ENCODE measurements at regions not wholly inside any gene's neighbourhood (a gene's known extent, or its start where the extent isn't known, plus 50 kb on each side); places are given as distances from the start of the nearest gene placed in this dataset.

DNA sequence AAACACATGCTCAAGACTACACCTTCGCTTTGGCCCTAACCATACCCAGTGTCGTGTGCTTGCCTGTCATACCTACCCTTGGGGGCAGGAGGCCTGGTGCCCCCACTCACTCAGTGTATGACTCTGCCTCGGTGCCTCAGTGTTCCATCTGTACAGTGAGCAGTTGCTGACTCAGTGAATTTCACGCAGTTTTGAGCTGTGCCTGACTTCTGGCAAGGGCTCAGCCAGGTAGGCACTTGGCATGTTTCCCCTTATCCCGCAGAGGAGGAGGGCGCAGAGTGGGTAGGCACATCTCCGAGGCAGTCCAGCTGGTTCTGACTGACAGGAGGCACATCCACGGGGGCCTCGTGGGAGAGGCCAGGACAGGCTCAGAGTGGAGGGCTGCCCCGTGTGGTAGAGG, 148.9 kb upstream of the CIBAR2 start:
- DNase-seq, result no peak

DNA sequence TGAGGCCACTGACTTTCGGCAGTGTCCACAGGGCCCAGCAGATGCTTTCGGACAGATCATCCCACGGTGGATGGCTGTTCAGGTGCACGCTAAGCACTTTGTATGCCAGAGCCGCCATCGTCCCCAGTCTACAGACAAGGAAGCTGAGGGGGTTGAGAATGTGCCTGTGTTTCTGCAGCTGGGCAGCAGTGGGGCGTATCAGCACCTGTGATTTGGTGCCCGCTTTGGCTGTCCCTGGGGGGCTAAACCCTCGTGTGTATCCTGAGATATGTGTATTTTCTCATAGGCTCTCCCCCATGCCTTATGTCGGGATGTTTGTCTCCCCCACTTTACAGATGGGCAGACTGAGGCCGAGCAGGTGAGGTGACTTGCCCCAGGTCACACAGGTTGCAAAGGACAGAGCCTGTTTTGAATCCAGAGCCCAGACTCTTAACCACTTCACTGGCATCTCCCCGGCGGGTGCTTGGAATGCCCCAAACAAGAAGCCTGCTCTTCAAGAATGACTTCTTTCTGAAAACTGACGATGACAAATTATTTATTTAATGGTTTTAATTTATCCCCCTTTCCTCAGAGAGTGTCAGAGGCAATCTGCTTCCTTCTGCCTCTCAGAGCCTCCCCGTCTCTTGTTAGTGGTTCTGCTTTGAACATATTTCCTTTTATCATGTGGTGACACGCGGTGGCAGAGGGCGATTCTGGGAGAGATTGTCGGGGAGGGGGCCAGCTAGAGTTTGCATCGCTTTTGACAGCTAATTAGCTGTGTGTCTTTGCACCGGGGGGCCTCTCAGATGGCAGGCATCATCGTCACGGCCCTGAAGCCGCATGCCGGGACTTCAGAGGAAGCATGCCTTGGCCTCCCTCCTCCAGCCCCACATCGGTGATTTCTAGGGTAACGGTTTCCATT, 149.6 kb upstream of the CIBAR2 start:
- DNase-seq, result no peak

DNA sequence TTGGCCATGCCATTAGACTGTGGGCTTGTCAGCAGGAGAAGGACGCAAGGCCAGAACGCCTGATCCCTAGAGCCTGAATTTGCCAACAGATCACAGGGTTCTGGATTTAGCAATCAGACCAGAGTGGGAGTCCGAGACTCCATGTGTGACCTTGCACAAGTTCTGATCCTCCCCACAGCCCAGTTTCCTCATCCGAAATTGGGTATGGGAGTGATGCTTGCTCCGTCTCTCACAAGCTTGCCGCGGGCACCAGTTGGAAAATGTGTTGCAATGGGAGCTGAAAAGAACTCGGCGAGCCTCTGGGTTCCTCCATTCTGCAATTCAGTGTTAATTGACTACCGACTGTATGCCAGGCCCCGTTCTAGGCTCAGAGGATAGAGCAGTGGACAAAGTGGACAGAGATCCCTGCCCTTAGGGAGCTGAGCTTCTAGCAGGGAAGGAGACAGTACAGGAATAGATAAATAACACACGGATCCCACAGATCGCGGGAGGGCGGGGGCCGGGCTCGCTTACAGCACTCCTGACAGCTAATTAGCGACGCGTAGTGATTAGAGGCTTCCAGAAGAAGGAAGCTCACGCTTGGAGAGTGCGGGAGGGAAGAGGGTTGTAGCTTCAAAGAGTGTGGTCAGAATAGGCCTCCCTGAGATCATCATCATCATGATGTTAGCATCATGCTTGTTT, 150.4 kb upstream of the CIBAR2 start:
- no peak for DNase-seq

DNA sequence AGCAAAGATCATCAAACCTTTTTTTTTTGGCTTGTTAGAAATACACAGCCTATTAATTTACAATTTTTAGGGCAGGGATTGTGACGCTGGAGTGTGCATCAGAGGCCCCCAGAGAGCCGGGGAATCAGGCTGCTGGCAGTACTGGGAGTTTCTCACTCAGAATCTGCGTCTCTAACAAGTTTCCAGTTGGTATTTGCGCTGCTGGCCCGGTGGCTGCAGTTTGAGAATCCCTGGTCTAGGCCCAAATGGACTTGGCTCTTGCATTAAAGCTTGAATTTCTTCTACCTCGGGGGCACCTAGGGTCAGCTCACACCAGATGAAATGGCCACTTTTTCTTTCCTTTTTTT, 150.9 kb upstream of the CIBAR2 start:
- no peak for DNase-seq

DNA sequence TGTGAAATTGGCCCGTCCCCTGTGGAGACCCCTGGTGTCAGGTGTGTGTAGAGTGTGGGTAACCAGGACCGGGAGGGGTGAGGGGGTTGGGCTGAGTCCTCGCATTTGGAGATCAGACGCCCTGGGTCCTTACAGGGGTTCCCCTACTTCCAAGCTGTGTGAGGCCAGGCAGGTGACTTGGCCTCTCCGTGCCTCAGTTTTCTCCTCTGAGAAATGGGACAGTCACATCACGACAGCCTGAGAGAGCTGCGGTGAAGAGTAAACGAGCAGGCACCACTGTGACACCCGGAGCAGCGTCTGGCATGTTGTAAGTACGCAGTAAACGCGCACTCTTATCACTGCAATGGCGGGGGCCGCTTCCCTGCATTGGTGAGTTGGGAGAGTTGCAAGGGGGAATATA, 152.5 kb upstream of the CIBAR2 start:
- no peak for DNase-seq

DNA sequence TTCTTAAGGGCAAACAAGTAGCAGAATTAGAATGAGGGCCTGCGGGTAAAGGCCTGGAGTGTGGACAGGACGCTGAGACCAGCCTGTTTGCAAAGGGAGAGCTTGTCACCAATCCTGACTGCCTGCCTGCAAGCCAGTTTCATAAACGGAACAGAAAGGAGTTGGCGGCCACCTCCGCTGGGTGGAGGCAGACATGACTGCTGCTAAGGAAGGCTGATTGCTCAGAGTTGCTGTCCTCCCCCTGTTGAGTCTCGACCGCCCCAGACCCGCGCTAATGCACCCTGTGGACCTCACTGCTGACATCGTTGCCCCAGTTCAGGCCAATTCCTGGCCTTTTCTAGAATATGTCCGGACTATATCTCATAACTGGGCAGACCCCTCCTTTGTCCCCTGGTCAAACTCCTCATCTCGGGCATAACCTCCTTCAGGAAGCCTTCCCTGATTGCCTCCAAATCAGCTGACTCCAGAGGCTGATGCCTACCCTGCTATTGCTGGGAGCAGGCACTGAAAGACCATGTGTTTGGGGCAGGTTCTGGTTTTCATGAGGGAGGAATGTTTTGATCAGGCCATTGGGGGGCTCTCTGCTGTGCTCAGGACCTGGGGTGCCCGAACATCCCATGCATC, 153.0 kb upstream of the CIBAR2 start:
- no peak for DNase-seq

DNA sequence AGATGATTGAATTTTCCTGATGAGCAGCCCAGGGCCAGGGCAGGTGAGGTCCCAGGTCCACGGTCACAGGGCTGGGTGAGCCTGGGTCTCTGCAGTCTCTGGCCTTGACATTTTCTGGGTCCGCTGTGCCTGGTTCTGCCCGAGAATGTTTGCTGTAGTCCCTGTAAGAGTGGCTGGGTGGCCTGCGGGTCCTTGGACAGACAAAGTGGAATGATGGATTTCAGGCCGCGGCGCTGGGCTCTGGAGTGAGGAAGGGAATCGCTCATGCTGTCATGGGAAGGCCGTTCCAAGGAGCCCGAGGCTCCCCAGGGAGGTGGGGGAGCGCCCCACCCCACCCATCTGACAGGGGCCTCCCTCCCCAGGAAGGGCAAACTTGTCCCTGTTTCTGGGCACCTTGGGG, 153.5 kb upstream of the CIBAR2 start:
- DNase-seq, result no peak

DNA sequence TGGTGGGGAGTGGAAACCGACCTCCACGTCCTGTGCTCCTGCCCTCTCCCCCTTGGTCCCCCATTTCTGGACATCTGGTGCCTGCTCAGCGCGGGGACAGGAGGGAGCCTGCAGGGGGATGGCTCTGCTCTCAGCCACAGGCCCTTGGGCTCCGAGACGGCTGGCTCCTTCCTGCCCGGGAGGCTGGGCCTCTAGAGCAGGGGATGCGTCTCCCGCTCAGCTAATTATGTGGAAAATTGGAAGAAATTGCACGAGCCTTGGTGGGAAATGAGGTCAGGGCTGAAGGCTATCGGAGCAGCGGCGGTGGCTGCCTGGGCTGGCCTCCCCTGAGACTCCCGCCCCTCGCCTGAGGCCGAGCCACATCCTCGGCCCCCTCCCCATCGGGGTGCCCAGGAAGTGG, 154.6 kb upstream of the CIBAR2 start:
- no peak for DNase-seq

DNA sequence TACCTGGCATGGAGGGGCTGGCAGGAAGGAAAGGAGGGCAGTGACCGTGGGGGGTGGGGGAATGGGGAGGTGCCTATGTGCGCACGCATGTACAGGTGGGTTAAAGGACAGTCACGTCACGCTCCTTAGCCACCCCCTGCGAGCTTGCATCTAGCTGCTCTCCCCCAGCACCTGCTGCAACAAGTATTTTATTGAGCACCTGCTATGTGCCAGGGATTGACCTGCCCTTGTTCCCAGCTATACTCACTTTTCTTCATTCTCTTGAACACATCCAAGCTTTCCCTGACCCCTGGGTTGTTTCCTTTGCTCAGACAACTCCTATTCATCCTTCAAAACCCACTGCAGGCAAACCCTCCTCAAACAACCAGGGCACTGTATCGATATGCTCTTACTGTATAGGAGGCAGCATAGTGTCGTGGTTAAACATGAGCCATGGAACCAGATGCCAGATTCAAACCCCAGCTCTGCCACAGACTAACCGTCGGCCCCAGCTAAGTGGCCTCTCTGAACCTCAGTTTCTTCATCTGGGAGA, 155.2 kb upstream of the CIBAR2 start:
- DNase-seq, result no peak

DNA sequence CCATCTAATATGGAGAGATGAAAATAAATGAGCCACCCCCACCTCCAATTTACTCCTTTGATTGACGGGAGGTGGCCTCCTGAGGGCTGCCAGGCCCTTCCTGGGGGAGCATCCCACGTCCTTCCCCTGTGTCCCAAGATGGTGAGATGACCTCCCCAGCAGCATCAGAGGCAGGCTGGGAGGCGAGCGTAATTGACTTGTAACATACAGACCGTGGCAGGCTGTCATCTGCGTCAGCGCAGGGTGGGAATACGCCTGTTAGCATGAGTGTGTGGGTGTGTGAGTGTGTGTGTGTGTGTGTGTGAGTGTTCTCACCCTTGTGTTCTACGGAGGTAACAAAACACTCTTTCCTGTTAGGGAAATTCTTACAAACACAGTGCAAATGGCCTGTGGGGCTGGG, 156.9 kb upstream of the CIBAR2 start:
- no peak for DNase-seq

DNA sequence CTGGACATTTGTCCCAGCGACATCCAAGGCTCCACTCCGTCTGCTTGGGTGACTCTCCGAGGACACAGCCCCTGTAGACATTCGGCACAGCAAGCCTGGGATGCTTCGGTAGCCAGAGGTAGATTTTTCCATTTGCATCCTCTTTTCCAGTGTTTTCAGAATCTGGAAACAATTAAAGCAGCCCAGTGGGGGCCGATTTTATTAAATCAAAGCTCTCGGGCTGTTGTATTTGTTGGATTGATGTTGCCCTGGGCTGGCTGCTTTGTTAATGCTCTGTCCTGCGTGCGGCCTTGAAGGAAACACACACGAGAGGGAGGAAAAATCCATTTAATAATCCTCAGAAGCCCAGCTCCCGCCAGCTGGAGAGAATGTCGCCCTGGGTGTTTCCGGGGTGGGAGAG, 158.1 kb upstream of the CIBAR2 start:
- DNase-seq, result no peak

DNA sequence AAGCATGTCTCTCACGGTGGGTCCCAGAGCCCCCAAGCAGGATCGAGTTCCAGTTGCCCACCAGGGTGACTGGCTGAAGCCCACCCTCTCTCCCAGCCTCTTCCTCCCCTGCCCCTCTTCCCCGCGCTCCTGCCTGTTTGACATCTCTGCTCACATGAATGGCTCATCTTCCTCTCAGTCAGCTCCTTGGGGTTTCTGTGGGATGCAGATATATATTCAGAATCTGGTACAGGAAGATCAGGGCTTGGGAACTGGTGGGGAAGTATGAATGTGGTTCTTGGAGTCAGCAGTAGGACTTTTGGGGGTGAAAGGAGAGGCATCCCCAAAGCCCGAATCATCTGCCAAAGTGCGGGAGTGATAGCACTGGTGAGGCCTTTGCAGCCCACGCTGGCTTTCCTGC, 158.9 kb upstream of the CIBAR2 start:
- no peak for DNase-seq

DNA sequence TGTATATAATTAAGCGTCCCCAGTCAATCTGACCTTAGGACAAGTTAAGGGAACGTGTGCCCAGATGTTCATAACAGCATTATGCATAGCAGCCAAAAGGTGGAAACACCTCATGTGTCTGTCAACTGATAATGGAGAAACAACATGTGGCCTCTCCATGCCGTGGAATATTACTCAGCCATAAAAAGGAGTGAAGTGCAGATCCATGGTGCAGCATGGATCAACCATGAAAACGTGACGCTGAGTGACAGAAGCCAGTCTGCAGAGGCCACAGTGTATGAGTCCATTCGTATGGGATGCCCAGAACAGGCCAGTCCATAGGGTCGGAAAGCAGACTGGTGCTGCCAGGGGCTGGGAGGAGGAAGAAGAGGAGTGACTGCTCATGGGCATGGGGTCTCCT, 161.0 kb upstream of the CIBAR2 start:
- DNase-seq, result no peak

DNA sequence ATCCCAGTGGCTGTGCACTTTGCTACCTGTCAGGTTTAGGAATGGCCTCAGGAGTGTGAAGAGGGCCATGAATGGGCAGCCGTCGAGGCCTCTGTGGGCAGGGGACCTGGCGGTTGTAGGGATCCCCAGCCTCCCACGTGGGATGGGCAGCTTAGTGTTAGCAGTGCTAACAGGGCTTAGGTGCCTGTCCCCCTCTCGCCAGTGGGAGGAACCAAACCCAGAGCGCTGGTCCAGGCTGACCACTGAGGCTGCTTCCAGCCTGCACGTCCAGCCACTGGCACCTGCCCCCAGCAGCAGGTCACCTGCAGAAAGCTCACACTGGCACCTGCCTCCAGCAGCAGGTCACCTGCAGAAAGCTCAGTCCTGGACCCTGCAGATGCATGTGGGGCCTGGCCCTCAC, 162.2 kb upstream of the CIBAR2 start:
- DNase-seq, result no peak

DNA sequence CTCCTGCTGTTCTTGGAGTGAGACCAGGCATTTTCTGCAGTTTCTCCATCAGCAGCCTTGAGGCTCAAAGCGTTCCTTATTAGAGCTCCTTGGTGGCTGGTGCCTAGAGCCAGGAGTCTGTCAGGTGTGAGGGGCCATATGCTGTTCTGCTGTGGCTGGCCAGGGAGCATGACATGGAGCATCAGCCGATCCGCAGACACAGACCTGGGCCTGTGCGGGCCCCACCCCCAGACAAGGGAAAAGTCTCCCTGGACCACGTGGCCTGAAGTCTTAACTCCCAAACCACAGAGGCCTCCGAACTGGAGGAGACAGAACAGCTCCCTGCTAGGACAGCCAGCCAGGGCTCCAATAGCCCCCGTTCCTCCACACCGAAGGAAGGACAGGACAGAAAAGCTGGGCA, 162.7 kb upstream of the CIBAR2 start:
- no peak for DNase-seq

DNA sequence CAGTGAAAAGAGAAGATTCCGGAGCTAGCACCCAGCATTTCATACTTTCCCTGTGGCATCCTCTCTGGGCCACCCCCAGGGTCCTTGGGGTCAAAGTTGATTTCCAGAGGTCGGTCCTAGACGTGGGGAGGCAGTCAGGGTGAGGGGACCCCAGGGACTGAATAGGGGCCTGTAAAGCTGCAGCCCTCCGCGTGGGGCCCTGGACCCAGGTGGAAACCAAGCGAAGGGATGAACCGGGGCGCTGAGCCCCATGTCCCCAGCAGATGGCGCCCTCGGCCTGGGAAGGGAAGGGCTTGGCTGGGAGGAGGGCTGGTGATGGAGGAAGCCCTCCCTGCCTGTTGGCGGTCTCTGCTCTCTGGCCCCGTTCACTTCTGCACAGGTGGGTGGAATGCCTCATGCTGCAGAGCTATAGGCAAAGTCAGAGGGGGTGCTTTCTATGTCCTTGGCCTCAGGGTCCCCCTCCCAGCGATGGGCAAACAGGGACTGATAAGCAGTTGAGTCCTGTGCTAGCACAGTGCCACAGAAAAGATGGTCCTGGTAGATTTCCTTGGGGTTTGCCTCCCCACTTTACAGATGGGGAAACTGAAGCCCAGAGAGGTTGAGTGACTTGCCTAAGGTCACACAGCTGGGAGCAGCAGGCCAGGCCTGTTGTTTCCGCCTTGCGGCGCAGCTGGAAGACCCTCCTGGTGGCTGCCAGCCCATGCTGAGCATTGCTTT, 163.4 kb upstream of the CIBAR2 start:
- DNase-seq, result peak; percentile 64

DNA sequence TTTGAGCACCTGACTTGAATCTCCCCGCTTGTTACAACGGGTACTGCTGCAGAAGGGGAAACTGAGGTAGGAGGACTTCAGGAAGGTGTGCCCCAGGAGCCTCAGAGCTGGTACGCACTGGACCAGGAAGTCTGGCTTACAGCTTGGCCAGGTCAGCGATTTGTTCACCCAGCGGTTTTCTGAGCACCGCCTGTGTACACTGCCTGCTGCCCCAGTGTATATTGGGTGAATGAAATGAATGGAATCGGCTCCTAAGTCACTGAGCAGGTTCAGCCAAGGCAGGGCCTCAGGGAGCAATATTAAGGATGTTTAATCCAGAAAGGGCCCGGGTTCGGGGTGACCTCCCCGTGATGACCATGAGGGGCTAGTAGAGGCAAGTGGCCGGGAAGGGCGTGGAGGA, 164.0 kb upstream of the CIBAR2 start:
- no peak for DNase-seq

DNA sequence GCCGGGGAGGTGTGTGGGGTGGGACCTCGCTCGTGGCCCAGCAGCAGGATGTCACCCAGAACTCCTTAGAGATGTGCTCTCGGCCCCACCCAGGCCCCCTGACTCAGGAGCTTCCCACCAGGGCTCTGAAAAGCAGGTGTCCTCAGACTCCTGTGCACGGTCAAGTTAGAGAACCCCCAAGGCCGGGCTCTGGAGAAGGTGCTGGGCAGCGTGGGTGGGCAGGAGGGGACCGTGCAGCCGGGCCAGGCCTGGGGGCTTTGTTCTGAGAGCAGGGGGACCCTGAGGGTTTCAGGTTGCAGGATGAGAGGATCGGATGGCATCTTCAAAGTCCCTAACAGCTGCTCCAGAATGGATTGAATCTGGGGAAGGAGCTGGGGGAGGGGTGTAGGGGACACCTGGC, 164.4 kb upstream of the CIBAR2 start:
- no peak for DNase-seq

DNA sequence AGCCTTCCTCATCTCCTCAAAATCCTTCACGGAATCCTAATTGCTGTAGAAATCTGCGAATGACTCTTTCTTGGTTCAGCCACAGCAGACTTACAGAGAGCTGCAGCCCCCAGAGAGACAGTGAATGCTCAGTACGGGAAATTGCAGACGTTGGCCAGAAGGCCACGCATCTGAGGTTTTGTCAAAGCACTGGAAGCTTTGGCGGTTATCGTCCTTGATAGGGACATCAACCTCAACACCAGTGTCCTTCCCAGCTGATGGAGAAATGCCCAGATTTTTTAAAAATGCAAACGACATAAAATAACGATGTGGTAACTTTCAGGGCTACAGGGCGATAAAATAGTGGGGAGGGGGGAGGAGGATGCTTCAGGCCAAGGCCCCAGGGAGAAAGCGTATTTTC, 166.6 kb upstream of the CIBAR2 start:
- no peak for DNase-seq

DNA sequence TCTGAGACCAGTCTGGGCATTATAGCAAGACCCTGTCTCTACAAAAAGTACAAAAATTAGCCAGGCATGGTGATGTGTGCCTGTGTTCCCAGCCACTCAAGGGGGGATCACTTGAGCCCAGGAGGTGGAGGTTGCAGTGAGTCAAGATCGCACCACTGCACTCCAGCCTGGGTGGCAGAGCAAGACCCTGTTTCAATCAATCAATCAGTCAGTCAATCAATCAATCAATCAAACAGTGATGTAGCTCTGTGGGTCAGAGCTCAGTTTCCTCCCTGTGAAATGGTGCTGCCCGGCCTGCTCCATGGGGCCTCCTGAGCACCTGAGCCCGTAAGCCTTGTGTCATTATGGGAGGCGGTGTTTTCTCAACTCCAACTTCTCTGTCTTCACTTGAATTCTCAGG, 167.1 kb upstream of the CIBAR2 start:
- no peak for DNase-seq

DNA sequence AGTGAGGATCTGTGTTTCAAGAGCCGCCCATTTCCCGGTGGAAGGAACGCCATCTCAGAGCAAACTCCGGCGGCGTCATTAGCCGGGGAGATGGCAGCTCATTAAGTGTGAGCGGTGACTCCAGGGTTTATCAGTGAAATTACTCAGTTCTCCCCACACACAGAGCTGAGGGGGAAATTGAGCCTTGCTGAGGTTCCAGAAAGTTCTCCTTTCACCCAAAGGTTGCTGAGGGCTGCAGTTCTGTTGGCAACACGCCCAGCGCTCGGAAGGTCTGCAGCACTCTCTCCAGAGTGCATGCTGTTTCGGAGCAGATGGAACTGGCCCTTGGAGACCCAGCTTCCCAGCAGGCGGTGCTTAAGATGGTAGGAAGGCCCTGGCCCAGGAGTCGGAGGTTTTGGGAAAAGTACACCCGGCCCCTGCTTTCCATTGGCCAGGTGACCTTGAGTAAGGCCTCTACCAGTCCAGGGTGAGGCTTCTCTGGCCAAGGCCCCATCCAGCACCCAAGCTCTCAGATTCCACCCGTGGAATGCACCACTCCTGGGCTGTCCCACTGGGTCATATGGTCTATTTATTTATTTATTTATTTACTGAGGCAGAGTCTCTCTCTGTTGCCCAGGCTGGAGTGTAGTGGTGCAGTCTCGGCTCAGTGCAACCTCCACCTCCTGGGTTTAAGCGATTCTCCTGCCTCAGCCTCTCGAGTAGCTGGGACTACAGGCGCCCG, 167.7 kb upstream of the CIBAR2 start:
- DNase-seq, result no peak

DNA sequence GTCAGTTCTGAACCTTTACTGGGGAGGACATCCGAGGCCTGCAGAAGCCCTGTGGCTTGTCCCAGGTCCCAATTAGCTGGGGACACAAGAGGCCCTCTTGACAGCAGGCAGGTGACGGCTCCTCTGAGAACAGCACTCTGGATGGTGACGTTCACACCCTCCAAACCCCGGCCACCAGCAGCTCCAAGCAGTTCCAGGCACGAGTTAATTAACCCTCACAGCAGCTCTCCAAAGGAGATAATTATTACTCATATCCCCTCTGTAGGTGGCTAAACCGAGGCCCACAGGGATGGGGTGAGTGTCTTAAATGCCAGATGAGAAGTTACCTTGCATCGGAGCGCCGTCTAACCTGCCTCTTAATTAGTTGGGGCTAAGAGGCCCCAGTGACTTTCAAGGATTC, 168.9 kb upstream of the CIBAR2 start:
- no peak for DNase-seq

DNA sequence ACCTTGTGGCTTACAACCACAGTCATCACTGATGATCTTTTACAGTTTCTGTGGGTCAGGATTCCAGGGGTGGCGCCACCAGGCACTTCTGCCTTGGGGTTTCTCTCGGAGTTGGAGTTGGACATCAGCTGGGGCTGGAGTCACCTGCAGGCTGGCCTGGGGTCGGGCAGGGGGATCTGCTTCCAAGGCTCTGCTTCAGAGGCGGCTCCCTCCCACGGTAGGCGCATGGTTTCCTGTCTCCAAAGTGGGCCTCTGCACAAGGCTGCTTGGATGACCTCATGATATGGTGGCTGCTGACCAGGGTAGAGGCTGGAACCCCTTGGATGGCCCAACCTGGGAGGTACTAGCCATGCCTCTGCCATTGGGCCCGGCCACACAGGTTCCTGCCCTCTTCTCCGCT, 170.6 kb upstream of the CIBAR2 start:
- no peak for DNase-seq
